GM19025 (cell line): ENCODE measurements at regions not wholly inside any gene's neighbourhood (a gene's known extent, or its start where the extent isn't known, plus 50 kb on each side); places are given as distances from the start of the nearest gene placed in this dataset.

Source experiments
- ATAC-seq: cut with Tn5 transposase; IDR thresholded peaks from one replicate; pipeline ENCODE4 v1.9.1; 2021; ENCODE audit warnings: mild to moderate bottlenecking, low read depth, moderate library complexity; ENCODE audit not compliant: unreplicated experiment

DNA sequence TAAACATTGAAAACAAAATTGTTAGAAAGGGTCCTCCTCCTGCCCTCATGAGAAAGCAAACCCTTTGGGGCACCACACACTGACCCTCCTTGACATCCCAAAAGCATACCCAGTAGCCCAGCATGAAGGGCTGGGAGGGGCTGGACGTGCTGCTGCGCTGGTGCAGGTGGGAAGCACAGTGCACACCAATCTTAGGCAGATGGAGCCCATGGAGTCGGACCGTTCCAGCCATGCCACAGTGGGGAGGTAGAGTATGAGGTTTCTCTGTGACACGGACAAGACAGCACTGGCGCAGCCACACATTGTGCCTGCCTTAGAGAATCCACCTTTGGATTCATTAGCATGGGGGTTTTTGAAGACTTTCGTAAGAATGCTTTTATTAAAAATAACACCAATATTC lies 544.2 kb upstream of the FRG1 start:
- no peak for ATAC-seq

DNA sequence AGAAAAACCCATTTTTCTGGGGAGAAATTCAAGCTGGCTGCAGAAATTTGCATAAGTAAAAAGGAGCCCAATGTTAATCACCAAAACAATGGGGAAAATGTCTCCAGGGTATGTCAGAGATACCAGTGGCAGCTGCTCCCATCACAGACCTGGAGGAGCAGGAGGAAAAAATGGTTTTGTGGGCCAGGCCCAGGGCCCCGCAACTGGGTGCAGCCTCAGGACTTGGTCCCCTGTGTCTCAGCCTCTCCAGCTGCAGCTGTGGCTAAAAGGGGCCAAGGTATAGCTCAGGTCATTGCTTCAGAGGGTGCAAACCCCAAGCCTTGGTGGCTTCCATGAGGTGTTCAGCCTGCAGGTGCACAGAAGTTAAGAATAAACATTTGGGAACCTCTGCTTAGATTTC lies 536.4 kb upstream of the FRG1 start:
- no peak for ATAC-seq

DNA sequence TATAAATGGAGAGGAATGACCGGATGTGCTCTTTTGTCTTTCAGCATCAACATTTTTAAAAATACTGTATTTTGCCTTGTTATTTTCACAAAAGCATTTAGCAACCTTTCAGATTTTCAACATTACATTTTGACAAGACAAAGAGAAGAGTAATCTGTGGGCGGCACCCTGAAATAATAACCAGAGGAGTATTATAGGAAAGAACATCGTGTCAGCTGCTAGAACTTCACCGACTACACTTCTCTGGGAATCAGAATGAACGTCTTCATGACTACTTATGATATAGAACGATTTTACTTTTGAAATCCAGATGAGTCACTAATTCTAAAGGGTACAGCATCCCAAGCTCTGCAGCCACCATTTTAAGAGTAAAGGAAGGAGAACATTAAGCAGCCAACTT lies 531.5 kb upstream of the FRG1 start:
- no peak for ATAC-seq

DNA sequence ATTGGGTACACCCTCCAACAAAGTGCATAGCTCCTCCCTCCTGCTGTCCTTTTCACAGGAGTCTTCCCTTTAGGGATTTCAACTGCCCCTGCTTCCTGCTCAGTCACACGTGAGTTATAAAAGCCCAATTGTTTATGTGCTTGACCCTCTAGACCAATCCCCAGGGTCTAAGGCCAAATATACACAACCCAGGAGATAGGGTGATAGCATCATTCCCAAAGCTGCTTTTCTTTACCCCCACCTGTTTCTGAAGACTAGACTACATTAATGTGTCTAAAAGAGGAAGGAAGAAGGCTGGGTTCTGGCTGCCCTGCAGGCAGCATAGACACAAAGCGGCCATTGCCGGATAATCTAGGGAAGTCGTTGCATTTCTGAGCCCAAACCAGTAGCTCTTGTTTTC lies 526.7 kb upstream of the FRG1 start:
- ATAC-seq: no peak

DNA sequence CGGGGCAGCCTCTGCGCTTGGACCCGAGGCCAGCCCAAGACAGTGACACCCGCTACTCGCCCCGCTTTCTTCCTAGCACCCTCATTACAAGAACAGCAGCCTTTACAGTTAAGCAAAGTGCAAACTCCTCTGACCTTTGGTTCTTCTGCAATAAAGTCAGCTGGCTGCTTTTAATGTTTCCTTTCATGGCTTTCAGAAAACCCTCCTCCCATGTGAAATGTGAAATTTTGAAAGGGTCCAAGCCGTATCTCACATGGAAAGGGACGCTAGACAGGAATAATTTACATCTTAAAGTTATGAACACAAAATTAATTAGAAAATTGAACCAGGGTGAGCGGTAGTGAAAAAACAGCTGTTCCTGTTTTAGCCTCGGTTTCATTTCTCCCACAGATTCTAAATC lies 520.1 kb upstream of the FRG1 start:
- no peak for ATAC-seq

DNA sequence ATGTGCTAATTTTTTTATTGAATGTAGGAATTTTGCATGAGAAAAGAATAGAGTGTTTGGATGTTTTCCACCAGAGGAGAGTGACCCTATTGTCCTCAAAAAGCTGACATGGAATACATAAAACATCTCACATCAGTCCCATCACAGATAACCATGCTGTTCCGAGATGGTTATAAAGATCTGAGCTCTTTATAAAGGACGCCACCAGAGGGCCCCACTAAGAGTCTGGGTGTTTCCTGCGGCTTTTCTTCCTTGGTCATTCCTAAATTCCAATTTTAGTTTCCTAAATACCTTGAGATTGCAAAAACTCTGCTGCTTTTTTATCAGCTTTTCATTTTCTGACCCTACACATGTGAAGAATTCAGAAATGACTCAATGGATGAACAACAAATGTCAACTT lies 504.5 kb upstream of the FRG1 start:
- no peak for ATAC-seq

DNA sequence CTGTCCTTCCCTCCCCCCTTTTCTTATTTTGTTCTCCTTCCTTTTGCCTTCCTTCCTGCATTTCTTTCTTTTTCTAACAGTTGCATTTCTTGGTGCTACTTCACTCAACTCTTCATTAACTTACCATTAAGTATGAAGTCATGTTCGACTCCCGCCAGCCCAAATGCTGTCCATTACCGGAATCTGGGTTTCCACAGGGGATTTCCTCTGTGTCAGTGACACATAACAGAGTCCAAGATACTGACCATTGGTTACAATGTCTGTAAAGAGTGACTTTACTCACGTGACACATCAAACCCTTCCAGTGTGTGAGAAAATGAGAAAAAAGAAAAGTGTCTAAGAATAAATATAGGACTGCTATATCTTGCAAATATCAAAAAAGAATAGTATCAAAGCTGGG lies 500.0 kb upstream of the FRG1 start:
- no peak for ATAC-seq

DNA sequence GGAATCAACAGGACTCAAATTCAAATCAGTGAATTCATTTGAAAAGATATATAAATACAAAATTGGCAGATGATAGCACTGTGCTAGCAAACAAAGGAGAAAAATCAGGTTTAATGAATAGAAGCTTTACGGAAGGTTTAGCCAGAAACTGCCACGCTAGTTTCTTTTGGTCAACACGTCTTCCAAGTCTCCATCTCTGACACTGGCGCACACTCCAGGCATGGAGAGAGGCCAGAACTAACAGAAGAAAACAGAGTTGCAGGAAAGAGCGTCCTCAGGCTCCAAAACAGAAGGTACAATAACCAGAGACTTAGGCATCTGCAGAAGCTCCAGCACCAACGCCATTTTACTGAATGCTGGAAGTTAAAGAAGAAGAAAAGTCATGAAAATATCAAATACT lies 497.3 kb upstream of the FRG1 start:
- no peak for ATAC-seq

DNA sequence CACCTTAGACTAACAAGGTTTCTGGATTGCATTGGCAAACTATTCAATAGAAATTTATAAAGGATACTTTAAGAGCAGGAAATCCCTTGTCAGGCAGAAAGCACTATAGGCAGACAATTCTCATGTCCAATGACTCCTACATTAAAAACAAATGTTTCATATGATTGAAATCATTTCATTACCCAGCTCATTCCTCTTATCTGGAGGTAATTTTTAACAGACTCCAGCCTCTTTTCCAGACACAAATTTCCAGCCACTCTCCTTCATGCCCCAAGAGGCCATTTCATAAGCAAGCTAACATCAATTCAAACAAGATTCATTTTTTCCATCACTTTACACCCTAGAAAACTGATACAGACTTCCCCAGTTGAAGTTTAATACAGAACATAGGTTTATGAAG lies 495.1 kb upstream of the FRG1 start:
- ATAC-seq: no peak

DNA sequence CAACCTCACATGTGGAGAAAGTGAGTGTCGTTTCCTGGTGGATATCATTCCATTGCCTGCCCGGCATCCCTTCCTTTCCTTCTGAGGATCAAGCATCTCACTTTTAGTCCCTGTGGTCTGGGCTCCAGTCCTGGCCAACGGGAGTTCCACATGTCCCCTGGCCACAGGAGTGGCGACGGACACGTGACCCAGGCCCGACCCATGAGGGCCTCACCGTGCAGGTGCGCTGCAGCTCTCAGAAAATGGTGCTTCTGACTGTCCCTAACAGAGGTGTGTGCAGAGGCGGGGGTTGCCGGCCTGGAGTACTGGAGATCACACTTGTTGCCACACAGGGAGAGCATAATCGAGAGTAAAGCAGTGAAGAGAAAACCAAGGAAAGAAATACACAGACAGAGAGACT lies 476.9 kb upstream of the FRG1 start:
- ATAC-seq: no peak

DNA sequence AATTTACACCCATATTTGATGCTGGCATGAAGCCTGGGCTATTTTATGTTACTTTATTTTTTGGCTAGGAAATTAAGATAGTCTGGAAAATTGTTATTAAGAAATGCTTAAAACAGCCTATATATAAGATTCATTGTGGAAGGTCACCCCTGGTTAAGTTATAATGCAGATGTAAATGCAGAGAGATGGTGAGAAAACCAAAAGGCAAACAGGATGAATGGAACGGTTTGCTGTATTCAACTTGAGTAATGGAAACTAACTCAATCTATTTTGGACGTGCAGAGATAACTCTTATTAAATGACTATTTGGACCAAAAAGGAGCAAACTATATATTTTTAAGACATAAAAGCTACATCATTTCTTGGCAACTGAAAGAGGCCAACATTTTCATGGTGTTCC lies 446.3 kb upstream of the FRG1 start:
- no peak for ATAC-seq

DNA sequence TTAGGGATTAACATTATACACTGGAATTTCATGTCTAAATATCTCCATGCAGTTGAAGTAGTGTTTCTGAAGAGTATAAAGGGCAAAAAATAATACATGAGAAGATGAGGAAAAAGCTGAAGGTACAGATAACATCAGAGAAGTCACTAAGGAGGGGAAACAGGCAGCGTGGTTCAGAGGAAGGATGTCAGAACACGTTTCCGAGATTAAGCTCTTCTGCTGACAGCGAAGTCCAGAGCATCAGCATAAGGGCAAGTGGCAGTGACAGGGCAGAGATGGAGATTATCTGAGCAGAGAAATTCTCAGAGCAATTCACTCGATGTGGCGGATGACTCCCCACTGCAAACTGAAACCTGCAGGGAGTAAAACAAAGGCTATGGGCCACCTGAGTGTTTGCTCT lies 443.2 kb upstream of the FRG1 start:
- no peak for ATAC-seq

DNA sequence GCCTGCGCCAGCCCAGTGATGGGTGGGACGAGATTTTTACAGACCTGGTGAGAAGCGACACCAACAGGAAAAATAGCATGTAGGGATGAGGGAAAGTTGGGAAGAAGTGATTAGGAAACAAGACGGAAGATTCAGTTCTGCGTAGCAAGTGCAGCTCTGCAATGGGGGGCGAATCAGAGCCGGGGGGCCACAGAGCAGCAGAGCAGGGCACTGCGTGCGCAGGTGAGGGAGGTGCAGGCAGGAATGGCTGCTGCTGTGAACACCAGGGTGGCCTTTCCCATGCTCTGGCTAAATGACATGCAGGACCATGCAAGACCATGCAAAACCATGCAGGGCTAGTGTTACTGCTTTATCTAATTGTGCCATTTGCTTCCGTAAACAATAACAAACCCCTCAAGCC lies 442.7 kb upstream of the FRG1 start:
- no peak for ATAC-seq

DNA sequence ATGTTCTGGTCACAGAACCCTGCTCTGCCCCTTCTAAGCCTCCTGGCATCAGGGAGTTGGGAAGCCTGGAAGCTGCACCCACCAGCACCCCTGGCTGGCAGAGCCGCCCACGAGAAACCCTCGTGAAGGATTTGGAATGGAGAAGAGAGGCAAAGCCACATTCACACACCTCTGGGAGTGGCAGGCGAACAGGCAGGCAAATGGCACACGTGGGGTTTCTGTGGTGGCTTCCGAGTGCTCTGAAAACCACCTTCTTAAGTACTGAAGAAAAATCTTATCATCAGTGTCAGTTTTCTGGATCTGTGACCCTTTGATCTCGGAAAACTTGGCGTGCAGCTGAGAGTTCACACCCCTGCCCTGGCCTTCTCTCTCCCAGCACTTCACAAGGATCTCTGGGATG lies 442.2 kb upstream of the FRG1 start:
- ATAC-seq: no peak

DNA sequence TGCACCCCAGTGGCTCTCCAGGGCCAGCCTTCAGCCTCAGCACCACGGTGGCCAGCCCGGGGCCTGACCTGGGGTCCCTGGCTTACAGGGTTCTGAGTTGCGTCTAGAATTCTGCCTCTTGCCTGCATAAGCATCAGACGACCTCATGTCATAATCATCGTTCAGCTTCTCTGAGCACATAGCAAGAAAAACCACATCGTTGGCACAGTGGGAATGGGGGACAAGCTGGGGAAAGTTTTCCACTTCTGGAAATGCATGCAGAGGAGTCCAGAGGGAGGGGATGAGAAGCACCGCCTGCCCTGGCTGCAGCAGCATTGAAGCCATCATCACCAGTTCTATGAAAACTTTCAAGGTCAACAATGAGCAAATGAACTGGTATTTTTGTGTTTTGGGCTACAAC lies 441.0 kb upstream of the FRG1 start:
- ATAC-seq: no peak

DNA sequence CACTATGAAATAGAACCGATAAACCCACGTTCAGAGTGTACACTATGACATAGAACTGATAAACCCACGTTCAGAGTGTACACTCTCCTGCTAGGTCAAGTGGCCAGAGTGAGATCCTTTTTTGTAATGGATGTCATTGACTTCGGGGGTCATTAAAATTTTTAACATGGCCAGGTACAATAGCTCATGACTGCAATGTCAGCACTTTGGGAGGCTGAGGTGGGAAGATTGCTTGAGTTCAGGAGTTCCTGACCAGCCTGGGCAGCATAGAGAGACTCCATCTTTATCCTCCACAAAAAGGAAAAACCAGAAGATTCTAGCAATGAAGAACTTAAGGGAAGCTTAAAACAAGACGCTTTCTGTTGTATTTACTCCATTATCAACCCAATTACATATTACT lies 439.7 kb upstream of the FRG1 start:
- no peak for ATAC-seq

DNA sequence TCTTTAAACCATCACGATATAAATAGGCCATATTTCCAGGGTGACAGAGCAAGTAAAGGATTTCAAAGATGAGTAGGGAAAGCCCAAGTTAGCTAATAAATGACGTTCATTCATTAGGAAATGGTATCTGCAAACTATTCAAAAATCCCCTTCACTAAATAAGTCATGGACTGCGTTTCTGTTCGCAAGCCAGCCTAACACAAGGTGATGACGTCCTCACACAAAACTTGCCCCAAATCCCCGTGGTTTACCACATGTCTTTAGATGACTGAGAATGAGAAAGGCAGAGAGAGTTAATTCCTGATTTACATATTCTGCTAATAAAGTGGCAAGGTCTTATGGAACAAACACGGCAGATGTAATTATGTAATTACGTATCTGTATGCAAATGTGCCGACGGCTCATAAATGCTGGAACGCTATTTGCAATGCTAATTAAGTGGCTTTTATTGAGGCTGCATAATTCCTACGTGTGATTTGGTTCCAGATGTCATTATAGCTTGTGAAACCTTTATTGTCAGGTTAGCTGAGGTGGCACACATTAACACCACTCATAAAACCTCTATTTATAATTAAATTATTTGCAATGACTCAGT lies 437.7 kb upstream of the FRG1 start:
- peak; percentile 62 for ATAC-seq

DNA sequence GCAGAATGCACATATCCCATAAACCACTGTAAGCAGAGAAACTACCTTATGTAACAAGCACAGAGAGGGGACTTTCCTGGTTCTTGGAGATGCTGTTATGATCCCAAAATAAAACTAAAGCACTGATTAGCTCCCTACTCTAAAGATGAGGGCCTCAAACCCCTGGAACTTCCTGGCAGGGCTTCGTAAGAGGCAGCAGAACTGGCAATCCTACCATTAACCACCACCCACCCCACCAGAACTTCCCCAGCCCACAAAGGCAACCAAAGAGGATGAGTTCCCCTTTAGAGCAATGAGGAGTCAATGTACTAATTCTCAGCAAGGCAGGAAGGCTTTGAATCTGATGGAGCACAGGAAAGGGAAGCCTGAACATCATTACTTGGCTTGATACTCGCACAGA lies 436.5 kb upstream of the FRG1 start:
- ATAC-seq: no peak

DNA sequence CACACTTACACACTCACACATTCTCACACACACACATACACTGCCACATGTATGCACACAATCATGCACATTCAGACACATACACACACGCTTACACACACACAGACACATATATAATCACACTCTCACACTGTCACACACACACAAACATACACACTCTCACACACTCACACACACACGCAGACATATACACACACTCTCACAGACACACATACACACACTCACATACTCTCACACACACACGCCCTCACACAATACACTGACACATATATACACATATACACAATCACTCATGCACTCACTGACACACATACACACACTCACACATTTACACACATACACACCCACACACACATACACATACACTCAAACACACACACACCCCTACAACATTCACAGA lies 435.3 kb upstream of the FRG1 start:
- no peak for ATAC-seq

DNA sequence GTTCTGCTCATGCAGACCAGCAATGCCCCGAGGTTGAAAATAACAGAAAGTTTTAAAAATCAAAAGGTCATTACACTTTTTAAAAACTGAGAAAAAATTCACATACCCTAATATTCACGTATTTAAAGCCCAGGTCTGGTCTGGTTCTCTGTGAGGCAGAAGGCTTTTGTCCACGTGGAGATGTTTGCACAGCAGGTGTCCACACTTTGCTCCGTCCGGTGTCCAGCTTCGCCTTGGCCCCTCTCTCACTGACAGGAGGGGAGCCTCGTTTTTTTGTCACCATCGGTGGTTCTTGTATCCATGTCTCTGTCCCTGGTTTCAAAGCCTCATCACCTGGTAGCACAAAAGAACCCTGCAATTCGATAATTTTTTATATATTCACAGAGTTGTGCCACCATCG lies 434.6 kb upstream of the FRG1 start:
- ATAC-seq: no peak

DNA sequence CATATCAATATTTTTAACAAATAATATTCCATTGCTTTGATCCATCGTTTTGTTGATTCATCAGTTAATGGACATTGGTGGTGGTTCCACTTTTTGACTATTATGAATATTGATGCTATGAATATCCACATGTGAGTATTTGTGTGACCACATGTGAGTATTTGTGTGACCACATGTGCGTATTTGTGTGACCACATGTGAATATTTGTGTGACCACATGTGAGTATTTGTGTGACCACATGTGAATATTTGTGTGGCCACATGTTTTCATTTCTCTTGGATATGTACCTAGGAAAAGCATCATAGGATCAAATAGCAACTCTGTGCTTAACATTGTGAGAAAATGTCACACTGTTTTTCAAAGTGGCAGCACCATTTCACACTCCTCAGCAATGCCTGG lies 433.6 kb upstream of the FRG1 start:
- ATAC-seq: no peak

DNA sequence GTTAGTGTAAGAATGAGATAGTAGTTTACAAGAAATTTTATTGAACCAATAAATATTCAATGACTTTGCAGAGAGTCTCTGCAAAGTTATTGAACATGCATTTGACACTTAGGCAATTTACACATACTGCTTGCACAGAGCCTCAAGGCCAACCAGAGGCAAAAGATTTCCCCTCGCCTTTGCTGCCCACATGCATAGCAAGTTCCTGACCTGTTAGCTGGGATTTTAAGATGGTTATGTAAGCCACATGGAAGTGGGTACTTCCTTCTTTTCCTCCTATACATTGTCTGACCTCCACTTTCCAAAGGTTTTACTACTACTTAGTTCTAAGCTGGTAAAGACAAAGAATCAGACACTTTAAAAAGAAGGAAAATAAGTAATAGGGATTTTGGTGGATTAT lies 430.1 kb upstream of the FRG1 start:
- ATAC-seq: no peak

DNA sequence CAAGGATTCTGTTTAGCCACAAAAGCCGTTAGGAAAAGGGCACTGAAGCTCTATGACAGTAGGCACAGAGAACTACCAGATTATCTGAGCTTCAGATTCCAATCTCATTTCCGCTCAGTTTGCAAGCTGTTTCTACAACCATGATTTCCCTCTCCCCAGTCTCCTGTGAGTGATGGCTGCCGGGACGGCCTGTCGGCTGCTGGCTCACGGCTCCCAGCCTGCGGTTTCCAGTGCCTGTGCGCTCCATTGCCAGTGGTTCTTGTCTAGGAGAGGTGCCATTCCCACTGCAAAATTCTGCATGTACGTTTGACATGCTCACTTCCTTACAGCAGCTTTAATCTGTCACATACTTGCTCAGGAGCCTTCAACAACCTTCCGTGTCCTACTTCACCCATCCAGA lies 429.1 kb upstream of the FRG1 start:
- ATAC-seq: no peak
